HG03520 (cell line): ENCODE measurements at regions not wholly inside any gene's neighbourhood (a gene's known extent, or its start where the extent isn't known, plus 50 kb on each side); places are given as distances from the start of the nearest gene placed in this dataset.

Source experiments
- ATAC-seq: cut with Tn5 transposase; IDR thresholded peaks from one replicate; pipeline ENCODE4 v1.9.1; 2021; ENCODE audit warnings: mild to moderate bottlenecking, moderate library complexity; ENCODE audit not compliant: unreplicated experiment

- no peak for ATAC-seq
Measured at GRCh38 chr1:193625255-193625654, 438.8 kb upstream of the B3GALT2 start.

- ATAC-seq = no peak
Measured at GRCh38 chr1:193619911-193620310, 433.5 kb upstream of the B3GALT2 start.

- peak; percentile 90 for ATAC-seq
Measured at GRCh38 chr1:193614817-193615216, 428.4 kb upstream of the B3GALT2 start.

GRCh38 chr1:193614275-193614674 is 427.9 kb upstream of the B3GALT2 start:
- ATAC-seq = peak; percentile 20

- ATAC-seq = no peak
Measured at GRCh38 chr1:193613041-193613440, 426.6 kb upstream of the B3GALT2 start.

GRCh38 chr1:193609592-193609991 is 423.2 kb upstream of the B3GALT2 start:
- ATAC-seq = no peak

- no peak for ATAC-seq
Measured at GRCh38 chr1:193607787-193608186, 421.4 kb upstream of the B3GALT2 start.

GRCh38 chr1:193606035-193606434 is 419.6 kb upstream of the B3GALT2 start:
- ATAC-seq = no peak

GRCh38 chr1:193602705-193603104 is 416.3 kb upstream of the B3GALT2 start:
- ATAC-seq = no peak

GRCh38 chr1:193593147-193593885 is 406.9 kb upstream of the B3GALT2 start:
- no peak for ATAC-seq

GRCh38 chr1:193592317-193592716 is 405.9 kb upstream of the B3GALT2 start:
- no peak for ATAC-seq

GRCh38 chr1:193590102-193590501 is 403.7 kb upstream of the B3GALT2 start:
- ATAC-seq = no peak

- no peak for ATAC-seq
Measured at GRCh38 chr1:193589597-193590040, 403.2 kb upstream of the B3GALT2 start.

- no peak for ATAC-seq
Measured at GRCh38 chr1:193588311-193589082, 402.1 kb upstream of the B3GALT2 start.

- no peak for ATAC-seq
Measured at GRCh38 chr1:193584731-193585239, 398.4 kb upstream of the B3GALT2 start.

- ATAC-seq = no peak
Measured at GRCh38 chr1:193581341-193581740, 394.9 kb upstream of the B3GALT2 start.

- no peak for ATAC-seq
Measured at GRCh38 chr1:193580419-193580818, 394.0 kb upstream of the B3GALT2 start.

GRCh38 chr1:193579323-193579722 is 392.9 kb upstream of the B3GALT2 start:
- ATAC-seq = no peak

GRCh38 chr1:193574913-193575312 is 388.5 kb upstream of the B3GALT2 start:
- ATAC-seq = no peak

- ATAC-seq = no peak
Measured at GRCh38 chr1:193569983-193570269, 383.5 kb upstream of the B3GALT2 start.

- peak; percentile 83 for ATAC-seq
Measured at GRCh38 chr1:193569096-193569982, 382.9 kb upstream of the B3GALT2 start.
